ENCODE measurements at regions not wholly inside any gene's neighbourhood (a gene's known extent, or its start where the extent isn't known, plus 50 kb on each side); places are given as distances from the start of the nearest gene placed in this dataset.

DNA sequence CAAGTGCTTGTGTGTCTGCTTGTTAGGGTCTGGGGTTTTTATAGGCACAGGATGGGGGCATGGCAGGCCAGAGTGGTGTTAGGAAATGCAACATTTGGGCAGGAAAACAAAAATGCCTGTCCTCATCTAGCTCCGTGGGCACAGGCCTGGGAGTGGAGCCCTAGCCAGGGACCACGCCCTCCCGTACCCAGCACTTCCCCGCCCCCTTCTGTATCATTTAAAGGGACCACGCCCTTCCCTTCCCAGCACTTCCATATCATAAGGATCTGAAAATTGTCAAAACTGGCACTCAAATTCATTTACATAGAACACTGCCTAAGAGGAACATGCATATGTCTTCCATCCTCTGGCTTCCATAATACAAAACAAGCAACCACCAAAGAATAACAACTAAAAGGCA, 185.8 kb downstream of the B3GLCT start:
- TF ChIP-seq, protein P1, sequence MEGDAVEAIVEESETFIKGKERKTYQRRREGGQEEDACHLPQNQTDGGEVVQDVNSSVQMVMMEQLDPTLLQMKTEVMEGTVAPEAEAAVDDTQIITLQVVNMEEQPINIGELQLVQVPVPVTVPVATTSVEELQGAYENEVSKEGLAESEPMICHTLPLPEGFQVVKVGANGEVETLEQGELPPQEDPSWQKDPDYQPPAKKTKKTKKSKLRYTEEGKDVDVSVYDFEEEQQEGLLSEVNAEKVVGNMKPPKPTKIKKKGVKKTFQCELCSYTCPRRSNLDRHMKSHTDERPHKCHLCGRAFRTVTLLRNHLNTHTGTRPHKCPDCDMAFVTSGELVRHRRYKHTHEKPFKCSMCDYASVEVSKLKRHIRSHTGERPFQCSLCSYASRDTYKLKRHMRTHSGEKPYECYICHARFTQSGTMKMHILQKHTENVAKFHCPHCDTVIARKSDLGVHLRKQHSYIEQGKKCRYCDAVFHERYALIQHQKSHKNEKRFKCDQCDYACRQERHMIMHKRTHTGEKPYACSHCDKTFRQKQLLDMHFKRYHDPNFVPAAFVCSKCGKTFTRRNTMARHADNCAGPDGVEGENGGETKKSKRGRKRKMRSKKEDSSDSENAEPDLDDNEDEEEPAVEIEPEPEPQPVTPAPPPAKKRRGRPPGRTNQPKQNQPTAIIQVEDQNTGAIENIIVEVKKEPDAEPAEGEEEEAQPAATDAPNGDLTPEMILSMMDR (IDR thresholded peaks at IDR 0.05) = no peak
- no peak for TF ChIP-seq EZH2 (IDR thresholded peaks at IDR 0.05)

All from neural progenitor cell (in vitro differentiated cells).